Adrenal gland (tissue), 9 donors: ENCODE measurements at regions not wholly inside any gene's neighbourhood (a gene's known extent, or its start where the extent isn't known, plus 50 kb on each side); places are given as distances from the start of the nearest gene placed in this dataset.

Experiments
- DNase-seq, 7 donors: peaks; one replicate each; pipeline ENCODE4 v3.0.0-alpha.2; 2019 to 2020
- H3K27ac ChIP-seq, 5 donors: fragments of 200-600 bp; sonication (generic) in 4 of 5; 1 replicate in 3 of 5; 2 replicates in 2 of 5; pipeline versions ENCODE4 v1.5.1 to v1.8.0; 2016 to 2020; ENCODE audit warnings: mild to moderate bottlenecking in 1 of 5
- H3K27me3 ChIP-seq: fragments of 200-600 bp; 2 replicates; pipeline ENCODE4 v1.8.0; 2021
- H3K36me3 ChIP-seq, 2 donors: fragments of 200-600 bp; replicated peaks in 1 of 2; 1 replicate in 1 of 2; 2 replicates in 1 of 2; pipeline versions ENCODE4 v1.5.1 to v1.8.0; 2018 to 2022
- H3K4me1 ChIP-seq, 2 donors: fragments of 200-600 bp; replicated peaks in 1 of 2; 1 replicate in 1 of 2; 2 replicates in 1 of 2; pipeline versions ENCODE4 v1.5.1 to v1.8.0; 2018 to 2021
- H3K4me3 ChIP-seq, 4 donors: fragments of 200-600 bp; sonication (generic) in 3 of 4; one replicate each; pipeline ENCODE4 v1.5.1; 2016 to 2018
- H3K9me3 ChIP-seq, 3 donors: fragments of 200-600 bp; sonication (generic) in 1 of 3; replicated peaks in 1 of 3; 1 replicate in 2 of 3; 2 replicates in 1 of 3; pipeline versions ENCODE4 v1.5.1 to v1.8.0; 2016 to 2021
- CTCF ChIP-seq, 6 experiments: fragments of 450-650 bp in 4 of 6; fragments of 200-600 bp in 2 of 6; sonication (generic) in 1 of 6; IDR thresholded peaks; 1 replicate in 5 of 6; 2 replicates in 1 of 6; pipeline versions ENCODE4 v1.5.1 to v1.8.0; 2016 to 2021; ENCODE audit warnings: antibody characterized with exemption in 6 of 6, mild to moderate bottlenecking in 2 of 6, moderate library complexity in 1 of 6
- POLR2A ChIP-seq, 2 donors: fragments of 450-650 bp; IDR thresholded peaks; one replicate each; pipeline ENCODE4 v1.6.1; 2017; ENCODE audit warnings: antibody characterized with exemption in 2 of 2, mild to moderate bottlenecking in 2 of 2, moderate library complexity in 1 of 2
- WGBS, 4 donors: extraction: QIAGEN DNeasy Blood & Tissue Kit in 2 of 4; methylation state at CpG; one replicate each; pipeline versions ENCODE4 v1.1.5 to v1.1.7; 2013 to 2017; 5-methylcytosine and 5-hydroxymethylcytosine counted together
- intact Hi-C, 2 donors: fragments of 100-400 bp; cut with DNase I; formaldehyde crosslinking; loops; one replicate each; pipeline versions ENCODE4 v1.14.1 to v1.15.0; 2022 to 2023
- donor health status: healthy with polysubstance abuse.
- donor health status: Bipolar disorder and iron deficiency.
- donor health status: DM: yes; HTN: yes; CAD: no.
- donor health status: DM: no; HTN: no; CAD: no.
- donor health status: DM: no; HTN: no; CAD: no.

GRCh38 chr3:40841570-40842109 lies 316.9 kb downstream of the ZNF621 start:
- no peak for TF ChIP-seq POLR2A (IDR thresholded peaks at IDR 0.05)
- no peak for TF ChIP-seq CTCF (IDR thresholded peaks at IDR 0.05)
- no peaks in the 10 kb centered on the region for H3K36me3 ChIP-seq
- H3K27me3 ChIP-seq, result no peaks in the 10 kb centered on the region
- intact Hi-C loops, result no loop called here
- no peak for DNase-seq
- H3K27ac ChIP-seq, result no peak overlapping the region
- no peaks in the 10 kb centered on the region for H3K4me1 ChIP-seq
- no peak overlapping the region for H3K4me3 ChIP-seq
- no peaks in the 10 kb centered on the region for H3K9me3 ChIP-seq

DNA sequence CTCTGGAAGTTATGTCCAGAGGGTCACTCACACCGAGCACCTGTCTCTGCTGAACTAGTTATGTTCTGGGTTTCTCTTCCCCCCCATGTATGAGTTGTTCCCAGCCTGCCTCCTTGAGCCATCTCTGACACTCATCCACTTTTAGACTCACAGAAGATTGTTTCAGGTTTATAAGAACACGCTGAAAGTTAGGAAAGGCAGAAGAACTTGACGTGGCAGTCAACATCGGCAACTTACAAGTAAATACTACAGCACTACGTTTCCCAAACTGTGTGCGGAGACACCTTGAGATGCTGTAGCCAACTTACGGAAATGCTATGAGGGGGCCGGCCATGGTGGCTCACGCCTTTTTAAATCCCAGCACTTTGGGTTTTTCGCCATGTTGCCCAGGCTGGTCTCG lies 318.0 kb downstream of the ZNF621 start:
- Histone ChIP-seq H3K36me3 (no peaks in the 10 kb centered on the region), H3K4me1 (no peaks in the 10 kb centered on the region), H3K4me3 (no peak overlapping the region), H3K27ac (no peak overlapping the region), H3K9me3 (no peaks in the 10 kb centered on the region), H3K27me3 (no peaks in the 10 kb centered on the region)
- DNase-seq, result no peak
- intact Hi-C loops, result no loop called here
- 94 to 98% (median 96%) methylated on average over 11 of the region's 11 CpGs for WGBS, 4 donors
- no peak for TF ChIP-seq POLR2A (IDR thresholded peaks at IDR 0.05)
- no peak for TF ChIP-seq CTCF (IDR thresholded peaks at IDR 0.05)

DNA sequence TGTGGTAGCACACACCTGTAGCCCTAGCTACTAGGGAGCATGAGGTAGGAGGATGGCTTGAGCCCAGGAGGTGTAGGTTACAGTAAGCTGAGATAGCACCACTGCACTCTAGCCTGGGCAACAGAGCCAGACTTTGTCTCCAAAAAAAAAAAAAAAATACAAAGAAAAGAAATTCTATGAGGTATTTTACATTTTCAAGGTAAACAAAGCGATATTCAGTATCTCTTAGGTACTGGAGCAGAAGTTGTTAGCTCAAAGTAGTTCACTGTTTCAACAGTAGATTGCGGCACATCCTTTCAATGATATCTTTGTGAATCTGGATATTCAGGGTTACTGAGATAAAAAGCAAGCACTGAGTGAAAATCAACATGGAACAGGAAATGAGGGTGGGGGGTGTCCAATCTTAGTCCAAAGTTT lies 318.5 kb downstream of the ZNF621 start:
- Histone ChIP-seq H3K36me3 (no peaks in the 10 kb centered on the region), H3K27ac (no peak overlapping the region), H3K4me1 (no peaks in the 10 kb centered on the region), H3K9me3 (no peaks in the 10 kb centered on the region), H3K4me3 (no peak overlapping the region), H3K27me3 (no peaks in the 10 kb centered on the region)
- intact Hi-C loops, result no loop called here
- TF ChIP-seq POLR2A (IDR thresholded peaks at IDR 0.05) (no peak), CTCF (IDR thresholded peaks at IDR 0.05) (no peak)
- no peak for DNase-seq
- 79 to 86% (median 84%) methylated on average over 2 of the region's 2 CpGs for WGBS, 4 donors

GRCh38 chr3:40843851-40844548 lies 319.2 kb downstream of the ZNF621 start:
- peak overlapping the region in 1 of 5 donors; percentile 3 for H3K27ac ChIP-seq
- H3K36me3 ChIP-seq, result no peaks in the 10 kb centered on the region
- intact Hi-C loops, result no loop called here
- TF ChIP-seq CTCF (IDR thresholded peaks at IDR 0.05) (no peak), POLR2A (IDR thresholded peaks at IDR 0.05) (no peak)
- H3K9me3 ChIP-seq, result no peaks in the 10 kb centered on the region
- no peak overlapping the region for H3K4me3 ChIP-seq
- H3K4me1 ChIP-seq, result no peaks in the 10 kb centered on the region
- H3K27me3 ChIP-seq, result no peaks in the 10 kb centered on the region
- WGBS, 4 donors, result 53 to 62% (median 57%) methylated on average over 7 of the region's 7 CpGs
- peak in 3 of 7 donors; percentile 12 to 17 (median 15) for DNase-seq
